ENCODE measurements at regions not wholly inside any gene's neighbourhood (a gene's known extent, or its start where the extent isn't known, plus 50 kb on each side); places are given as distances from the start of the nearest gene placed in this dataset.
"Not testable (repeated sequence)": the region's sequence is repeated elsewhere in the genome, so short reads cannot be mapped to it uniquely, and the experiment has no call there.

DNA sequence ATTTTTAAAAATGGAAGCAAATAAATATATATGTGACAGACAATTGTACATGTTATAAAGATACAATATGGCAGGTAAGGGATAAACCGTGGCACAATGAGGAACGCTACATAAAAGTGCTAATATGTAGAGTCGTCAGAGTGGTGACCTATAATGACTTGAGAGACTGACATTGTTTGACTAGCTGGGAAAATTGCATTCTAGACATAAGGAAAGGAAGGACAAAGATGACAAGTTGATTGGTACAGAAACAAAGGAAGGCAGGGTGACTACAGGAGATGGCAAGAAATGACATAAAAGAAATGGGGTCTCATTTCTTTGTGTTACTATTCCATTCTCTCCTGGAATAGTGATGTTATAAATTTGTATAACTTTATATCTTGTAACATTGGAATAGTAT lies 420.4 kb downstream of the DSC3 start:
- no peak for DNase-seq

GRCh38 chr18:30618567-30618966 lies 424.0 kb downstream of the DSC3 start:
- DNase-seq: no peak

DNA sequence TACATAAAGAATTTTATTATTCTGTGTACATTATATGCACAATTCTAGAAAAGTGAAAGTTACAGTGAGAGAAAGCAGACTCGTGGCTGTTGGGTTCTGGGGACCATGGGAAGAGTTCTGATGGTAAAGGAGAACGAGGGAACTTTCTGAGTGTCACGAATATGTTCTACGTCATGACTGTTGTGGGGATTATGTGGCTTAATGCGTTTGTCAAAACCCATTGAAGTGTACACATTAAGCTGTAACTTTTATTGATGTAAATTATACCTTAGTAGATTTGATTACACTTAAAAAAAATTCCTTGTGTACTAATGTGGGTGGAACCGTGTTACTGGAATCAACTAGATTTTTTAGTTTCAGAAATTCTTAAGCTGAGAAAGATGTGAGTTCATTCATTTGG lies 426.1 kb downstream of the DSC3 start:
- no peak for DNase-seq

- no peak for DNase-seq
Measured at GRCh38 chr18:30613467-30613801, 429.1 kb downstream of the DSC3 start.

DNA sequence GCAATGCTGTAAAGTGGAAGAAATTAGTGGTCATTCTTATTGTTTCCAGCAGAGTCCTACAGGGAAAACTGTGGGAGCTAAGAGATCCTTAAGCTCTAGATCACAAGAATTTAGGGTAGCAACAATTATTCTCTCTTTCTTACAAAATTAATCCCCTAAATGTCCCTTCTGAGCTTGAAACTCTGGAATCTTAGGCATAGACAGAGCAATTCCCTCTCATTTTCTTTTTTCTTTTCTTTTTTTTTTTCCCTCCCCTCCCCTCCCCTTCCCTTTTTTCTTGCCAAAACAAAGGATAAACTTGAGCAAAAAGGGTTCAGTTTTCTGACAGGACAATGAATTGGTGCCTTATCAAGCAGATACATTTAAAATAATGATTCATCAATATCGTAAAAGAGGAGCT lies 441.0 kb downstream of the DSC3 start:
- DNase-seq: no peak

DNA sequence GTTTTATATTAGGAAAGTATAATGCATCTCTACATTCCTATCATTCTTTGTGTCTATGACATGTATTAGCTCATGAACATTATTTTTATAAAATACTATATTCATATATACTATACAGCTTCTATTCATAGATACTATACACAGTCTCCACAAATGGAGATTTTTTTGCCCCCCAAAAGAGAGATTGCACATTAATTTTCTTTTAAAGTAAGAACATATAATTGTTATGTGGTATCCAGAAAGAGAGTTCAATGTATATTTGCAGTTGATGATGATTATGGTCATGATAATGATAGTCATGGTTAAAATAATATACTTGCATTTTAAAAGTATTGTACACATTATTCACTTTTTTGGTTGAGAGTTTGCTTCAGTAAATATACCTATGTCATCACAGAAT lies 445.3 kb downstream of the DSC3 start:
- no peak for DNase-seq

DNA sequence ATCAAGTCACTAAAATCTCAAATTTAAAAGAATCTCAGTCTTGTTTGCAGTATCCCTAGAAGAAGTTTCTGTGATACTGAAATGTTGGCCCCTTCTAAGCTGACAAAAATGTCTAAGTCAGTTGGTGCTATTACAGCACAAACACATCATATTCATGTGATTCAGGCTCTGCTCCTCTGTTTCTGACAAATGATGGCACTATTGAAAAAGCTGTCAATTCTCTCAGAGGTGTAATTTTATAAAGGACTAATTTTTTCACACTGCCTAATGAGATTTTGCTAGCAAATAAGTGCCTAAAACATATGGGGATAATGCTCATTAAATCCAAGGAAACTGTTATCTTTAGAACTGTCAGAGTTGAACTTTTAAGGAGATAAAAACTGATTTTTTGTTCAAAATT lies 445.9 kb downstream of the DSC3 start:
- no peak for DNase-seq

- no peak for DNase-seq
Measured at GRCh38 chr18:30595942-30596341, 446.6 kb downstream of the DSC3 start.

- DNase-seq: not testable (repeated sequence)
Measured at GRCh38 chr18:30594911-30595310, 447.6 kb downstream of the DSC3 start.

DNA sequence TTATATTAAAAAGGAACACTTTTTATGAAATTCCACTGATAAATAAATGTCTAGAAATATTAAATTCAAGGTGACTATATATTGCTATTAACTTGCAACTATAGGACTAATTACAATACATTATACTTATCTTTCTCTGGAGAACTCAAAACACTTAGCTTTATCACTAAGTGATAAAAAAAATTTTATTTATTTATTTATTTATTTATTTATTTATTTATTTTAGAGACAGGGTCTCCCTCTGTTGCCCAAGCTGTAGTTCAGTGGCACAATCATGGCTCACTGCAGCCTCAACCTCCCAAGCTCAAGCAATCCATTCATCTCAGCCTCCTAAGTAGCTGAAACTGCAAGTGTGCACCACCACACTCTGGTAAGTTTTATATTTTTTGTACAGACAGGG lies 451.1 kb downstream of the DSC3 start:
- no peak for DNase-seq

- no peak for DNase-seq
Measured at GRCh38 chr18:30588673-30589164, 453.8 kb downstream of the DSC3 start.

- DNase-seq: no peak
Measured at GRCh38 chr18:30583768-30584167, 458.8 kb downstream of the DSC3 start.

DNA sequence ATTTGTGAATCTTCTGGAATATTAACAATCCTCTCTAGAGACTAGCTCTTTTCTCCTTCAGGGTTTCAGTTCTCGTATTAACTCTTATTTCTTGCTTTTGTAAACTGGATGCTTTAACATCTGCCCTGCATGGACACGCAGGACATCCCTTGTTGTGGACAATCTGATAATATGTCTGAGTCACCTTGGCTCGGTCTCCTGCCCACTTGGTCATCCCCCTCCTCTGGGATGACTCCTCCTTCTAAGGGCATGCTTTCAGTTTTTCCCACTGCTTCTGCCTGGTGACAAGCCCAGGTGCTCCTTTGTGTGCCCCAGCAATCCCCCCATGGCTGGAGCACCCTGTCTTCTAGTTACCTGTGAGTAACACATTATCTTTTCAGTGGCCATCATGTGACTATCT lies 460.5 kb downstream of the DSC3 start:
- no peak for DNase-seq

DNA sequence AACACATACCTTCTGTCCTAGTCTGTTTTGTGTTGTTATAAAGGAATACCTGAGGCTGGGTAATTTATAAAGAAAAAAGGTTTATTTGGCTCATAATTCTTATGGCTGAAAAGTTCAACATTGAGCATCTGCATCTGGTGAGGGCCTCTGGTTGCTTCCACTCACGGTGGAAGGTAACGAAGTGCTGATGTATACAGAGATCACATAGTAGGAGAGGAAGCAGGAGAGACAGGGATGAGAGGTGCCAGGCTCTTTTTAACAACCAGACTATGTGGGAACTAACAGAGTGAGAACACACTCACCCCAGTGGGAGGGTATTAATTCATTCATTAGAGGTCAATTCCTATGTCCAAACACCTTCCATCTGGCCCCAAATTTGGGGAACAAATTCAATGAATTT lies 463.8 kb downstream of the DSC3 start:
- DNase-seq: no peak

DNA sequence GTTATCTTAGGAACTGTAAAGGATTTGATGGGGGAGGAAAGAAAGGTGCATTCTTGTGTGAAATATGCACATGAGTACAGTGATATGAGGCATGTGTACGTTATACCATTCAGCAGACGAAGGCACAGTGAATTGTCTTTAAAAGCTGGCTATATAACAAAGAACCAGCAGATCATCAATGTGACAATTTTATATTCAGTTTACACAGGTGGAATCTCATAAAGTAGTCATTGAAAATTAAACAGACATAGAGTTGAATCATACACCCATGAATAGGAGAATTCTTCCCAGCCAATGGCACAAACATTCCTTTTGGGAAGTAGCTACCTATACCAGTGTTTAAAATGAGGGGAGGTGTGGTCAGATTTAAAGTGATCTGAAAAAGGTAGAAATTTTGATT lies 470.3 kb downstream of the DSC3 start:
- no peak for DNase-seq

DNA sequence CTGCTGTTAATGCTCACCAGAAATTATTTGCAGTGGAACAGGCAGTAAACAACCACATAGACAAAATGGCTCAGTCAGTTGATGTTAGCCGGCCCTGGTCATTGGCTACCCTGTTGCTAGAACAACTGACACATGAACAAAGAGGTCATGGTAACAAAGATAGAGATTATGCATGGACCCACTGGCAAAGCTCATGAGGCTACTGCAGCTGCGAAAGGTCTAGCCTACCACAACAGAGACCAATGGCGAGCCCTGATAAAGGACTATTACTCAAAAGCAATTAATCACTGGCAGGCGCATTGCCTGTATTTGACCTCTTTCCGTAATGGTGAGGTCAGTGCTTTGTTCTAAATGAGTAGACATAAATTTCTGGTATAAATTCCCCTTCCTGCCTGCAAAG lies 474.2 kb downstream of the DSC3 start:
- DNase-seq: no peak

- no peak for DNase-seq
Measured at GRCh38 chr18:30566877-30567276, 475.7 kb downstream of the DSC3 start.

DNA sequence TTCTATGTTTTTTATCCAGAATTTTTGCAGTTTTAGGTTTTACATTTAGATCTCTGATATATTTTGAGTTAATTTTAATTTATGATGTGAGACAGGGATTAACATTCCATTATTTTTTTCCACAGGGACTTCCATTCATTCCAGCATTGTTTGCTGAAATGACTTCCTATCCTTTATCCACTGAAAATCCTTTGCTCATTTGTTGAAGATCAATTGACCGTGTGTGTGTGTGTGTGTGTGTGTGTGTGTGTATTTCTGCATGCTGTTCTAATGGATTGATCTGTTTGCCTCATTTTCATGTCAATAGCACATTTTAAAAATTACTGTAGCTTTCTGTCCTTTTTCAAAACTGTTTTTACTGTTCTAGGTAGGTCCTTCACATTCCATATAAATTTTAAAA lies 480.3 kb downstream of the DSC3 start:
- no peak for DNase-seq

DNA sequence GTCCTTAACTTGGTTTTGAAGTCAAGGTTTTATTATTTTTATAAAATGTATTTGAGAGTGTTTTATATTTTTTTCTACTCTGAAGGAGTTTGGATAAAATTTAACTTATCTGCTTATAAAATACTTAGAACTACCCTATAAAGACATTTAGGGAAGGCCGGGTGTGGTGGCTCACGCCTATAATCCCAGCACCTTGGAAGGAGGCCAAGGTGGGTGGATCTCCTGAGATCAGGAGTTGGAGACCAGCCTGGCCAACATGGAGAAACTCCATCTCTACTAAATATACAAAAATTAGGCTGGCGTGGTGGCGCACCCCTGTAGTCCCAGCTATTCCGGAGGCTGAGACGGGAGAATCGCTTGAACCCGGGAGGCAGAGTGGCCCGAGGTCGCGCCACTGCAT lies 486.4 kb downstream of the DSC3 start:
- DNase-seq: no peak

DNA sequence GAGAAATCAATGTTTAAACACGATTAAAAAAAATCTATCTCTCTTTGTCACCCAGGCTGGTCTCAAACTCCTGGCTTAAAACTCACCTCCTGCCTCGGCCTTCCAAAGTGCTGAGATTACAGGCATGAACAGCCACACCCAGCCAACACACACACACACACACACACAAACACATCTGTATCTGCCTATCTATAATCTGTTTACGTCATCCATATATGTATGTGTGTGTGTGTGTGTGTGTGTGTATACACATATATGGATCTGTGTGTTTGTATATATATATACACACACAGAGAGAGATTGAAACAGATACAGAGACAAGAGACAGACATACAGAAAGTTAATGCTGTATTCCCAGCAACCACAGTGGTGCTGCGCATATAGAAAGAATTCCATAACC lies 497.1 kb downstream of the DSC3 start:
- DNase-seq: no peak

- DNase-seq: no peak
Measured at GRCh38 chr18:30544141-30544540, 498.4 kb downstream of the DSC3 start.

DNA sequence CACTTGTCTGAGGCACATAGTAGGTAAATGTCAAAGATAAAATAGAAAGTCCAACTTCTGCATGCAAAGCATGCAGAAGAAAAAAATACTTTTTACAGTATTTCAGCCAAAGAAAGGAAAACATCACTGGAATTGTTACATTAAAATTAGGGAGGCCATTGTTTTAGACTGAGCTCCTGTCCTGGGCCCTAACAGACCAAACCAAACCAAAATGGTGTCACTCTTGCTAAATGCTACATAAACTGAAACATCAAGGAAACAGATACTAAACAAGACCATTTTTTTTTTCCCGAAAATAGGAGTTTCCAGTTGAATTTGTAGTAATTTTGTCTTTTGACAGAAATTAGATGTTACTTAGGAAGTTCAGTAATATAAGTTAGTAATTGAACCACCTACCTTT lies 508.8 kb downstream of the DSC3 start:
- no peak for DNase-seq

DNA sequence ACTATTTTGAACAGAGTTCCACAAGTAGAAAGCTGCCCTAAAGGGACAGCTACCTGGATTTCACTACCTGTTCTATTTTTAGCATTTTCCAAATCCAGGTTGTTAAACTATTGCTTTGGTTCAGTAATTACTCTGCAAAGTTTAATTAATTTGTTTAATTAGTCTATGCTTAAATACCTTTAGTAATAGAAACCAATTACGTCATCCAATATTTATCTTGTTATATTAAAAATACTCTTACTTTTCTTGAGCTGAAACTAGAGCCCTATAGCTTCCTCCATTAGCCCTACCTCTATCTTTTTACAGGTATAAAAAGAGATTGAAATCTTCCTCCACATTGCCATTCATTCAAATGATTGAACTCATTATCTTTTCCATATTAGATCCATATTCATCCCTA lies 514.6 kb downstream of the DSC3 start:
- no peak for DNase-seq

DNA sequence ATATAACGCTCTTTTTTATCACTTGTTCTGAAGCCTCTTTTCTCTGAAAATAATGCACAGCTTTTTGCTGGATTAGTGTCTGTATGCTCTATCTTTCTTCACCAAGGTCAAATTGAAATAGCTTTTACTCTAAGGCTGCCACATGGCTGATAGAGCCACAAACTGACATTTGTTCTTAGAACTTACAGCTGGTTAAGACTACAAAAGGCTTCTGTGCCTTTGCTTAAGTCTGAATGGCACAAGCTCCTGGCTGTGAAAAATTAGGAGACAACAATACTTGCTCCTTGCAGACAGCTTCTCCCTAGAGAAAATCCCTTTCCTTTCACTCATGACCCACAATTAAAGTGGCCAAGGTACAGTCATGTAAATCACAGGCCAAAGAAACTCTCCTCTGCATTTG lies 515.3 kb downstream of the DSC3 start:
- no peak for DNase-seq

DNA sequence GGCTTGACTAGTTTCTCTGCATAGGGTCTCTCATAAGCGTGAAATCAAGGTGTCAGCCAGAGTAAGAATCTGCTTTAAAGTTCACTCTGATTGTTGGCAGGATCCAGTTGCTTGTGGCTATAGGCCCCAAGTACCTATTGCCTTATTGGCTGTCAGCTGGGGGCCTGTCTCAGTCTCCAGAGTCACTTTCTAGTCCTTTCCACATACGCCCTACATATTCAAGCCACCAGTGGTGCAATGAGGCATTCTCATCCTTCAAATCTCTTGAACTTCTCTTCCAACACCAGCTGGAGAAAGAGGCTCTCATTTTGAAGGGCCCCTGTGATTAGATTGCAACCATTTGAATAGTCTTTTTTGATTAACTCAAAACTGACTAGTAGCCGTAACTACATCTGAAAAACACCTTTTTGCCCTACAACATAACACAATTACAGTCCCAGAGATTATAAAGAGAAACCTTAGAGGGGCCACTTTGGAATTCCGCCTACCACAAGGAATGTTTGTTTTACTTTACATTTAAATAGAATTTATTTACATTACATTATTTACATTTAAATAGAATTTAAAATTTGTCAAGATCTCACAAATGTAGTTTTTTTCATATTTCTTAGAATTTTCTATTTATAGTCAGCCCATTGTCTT lies 520.1 kb downstream of the DSC3 start:
- no peak for DNase-seq

- no peak for DNase-seq
Measured at GRCh38 chr18:30514059-30514458, 528.5 kb downstream of the DSC3 start.

Measured in HCEC 1CT (cell line).